B cell (primary cell): ENCODE measurements at regions not wholly inside any gene's neighbourhood (a gene's known extent, or its start where the extent isn't known, plus 50 kb on each side); places are given as distances from the start of the nearest gene placed in this dataset.

ENCODE experiments used
- ATAC-seq: fragments of 200-7000 bp; cut with Tn5 transposase; one replicate; pipeline ENCODE4 v1.10.0; 2021; ENCODE audit warnings: low read depth, mild to moderate bottlenecking, moderate number of reproducible peaks, moderate library complexity
- CTCF ChIA-PET: fragments of 350-600 bp; sonication (Branson Sonifier 250); formaldehyde crosslinking; loops from one replicate; lab custom pipeline; 2021; ENCODE audit warnings: antibody characterized with exemption, inconsistent platforms; lab: Charles Lee
- POLR2A ChIA-PET: fragments of 350-600 bp; sonication (Branson Sonifier 250); formaldehyde crosslinking; loops from one replicate; lab custom pipeline; 2021; ENCODE audit warnings: antibody characterized with exemption; lab: Charles Lee
- DNase-seq: peaks from one replicate; pipeline ENCODE4 v3.0.0; 2013
- H2AFZ ChIP-seq: 2 replicates; pipeline ENCODE4 v1.6.1; 2012; ENCODE audit warnings: mild to moderate bottlenecking, low read depth, low read length; ENCODE audit not compliant: insufficient read depth, poor library complexity, severe bottlenecking
- H3K27ac ChIP-seq, 2 donors: 1 replicate in 1 of 2; 2 replicates in 1 of 2; pipeline ENCODE4 v1.5.1; 2012 to 2013; ENCODE audit warnings: low read length in 2 of 2, mild to moderate bottlenecking in 2 of 2, moderate library complexity in 1 of 2
- H3K27me3 ChIP-seq, 4 experiments: fragments of 200-600 bp in 1 of 4; sonication (generic) in 1 of 4; replicated peaks in 1 of 4; 1 replicate in 2 of 4; 2 replicates in 2 of 4; pipeline versions ENCODE4 v1.6.1 to v1.7.0; 2013 to 2016; ENCODE audit warnings: low read length in 3 of 4, mild to moderate bottlenecking in 2 of 4, mixed read lengths in 1 of 4, moderate library complexity in 1 of 4; ENCODE audit not compliant: insufficient read depth in 4 of 4, control insufficient read depth in 3 of 4; ENCODE audit errors: control extremely low read depth in 1 of 4
- H3K36me3 ChIP-seq, 2 experiments: replicated peaks in 1 of 2; 1 replicate in 1 of 2; 2 replicates in 1 of 2; pipeline versions ENCODE4 v1.6.1 to v1.7.1; 2013; ENCODE audit warnings: low read length in 1 of 2; ENCODE audit not compliant: insufficient read depth in 2 of 2, control insufficient read depth in 1 of 2; ENCODE audit errors: control extremely low read depth in 1 of 2, extremely low read depth in 1 of 2
- H3K4me1 ChIP-seq, 2 donors: fragments of 200-600 bp in 1 of 2; sonication (generic) in 1 of 2; 1 replicate in 1 of 2; 2 replicates in 1 of 2; pipeline versions ENCODE4 v1.5.1 to v1.6.1; 2013 to 2017; ENCODE audit warnings: low read length in 2 of 2; ENCODE audit not compliant: control insufficient read depth in 2 of 2, insufficient read depth in 2 of 2
- H3K4me2 ChIP-seq: replicated peaks from 2 replicates; pipeline ENCODE3; 2012; ENCODE audit warnings: mild to moderate bottlenecking, low read depth, low read length; ENCODE audit not compliant: poor library complexity, severe bottlenecking
- H3K4me3 ChIP-seq, 5 experiments: fragments of 200-600 bp in 1 of 5; sonication (generic) in 1 of 5; 1 replicate in 3 of 5; 2 replicates in 2 of 5; pipeline versions ENCODE4 v1.5.1 to v1.7.0; 2011 to 2016; ENCODE audit warnings: low read length in 4 of 5, mild to moderate bottlenecking in 4 of 5, low read depth in 2 of 5, control low read depth in 1 of 5, moderate library complexity in 1 of 5; ENCODE audit not compliant: insufficient read depth in 1 of 5; ENCODE audit errors: control extremely low read depth in 1 of 5, extremely low read depth in 1 of 5
- H3K79me2 ChIP-seq: fragments of 200-600 bp; sonication (generic); one replicate; pipeline ENCODE4 v1.6.0; 2016; ENCODE audit warnings: low read length; ENCODE audit not compliant: control insufficient read depth, insufficient read depth
- H3K9ac ChIP-seq: fragments of 200-600 bp; sonication (generic); 2 replicates; pipeline ENCODE4 v1.6.1; 2017; ENCODE audit warnings: mild to moderate bottlenecking, low read length, moderate library complexity
- H3K9me3 ChIP-seq, 3 donors: one replicate each; pipeline versions ENCODE4 v1.6.1 to v1.7.1; 2013; ENCODE audit warnings: low read length in 2 of 3; ENCODE audit not compliant: control insufficient read depth in 2 of 3, insufficient read depth in 1 of 3; ENCODE audit errors: control extremely low read depth in 1 of 3
- H4K20me1 ChIP-seq: 2 replicates; pipeline ENCODE4 v1.6.0; 2012; ENCODE audit warnings: mild to moderate bottlenecking, low read length; ENCODE audit not compliant: insufficient read depth, control insufficient read depth, poor library complexity, severe bottlenecking
- H3K27ac Mint-ChIP-seq: one replicate; pipeline ENCODE4 v1.8.0; 2021; ENCODE audit warnings: mixed read lengths
- H3K27me3 Mint-ChIP-seq: one replicate; pipeline ENCODE4 v1.8.0; 2021; ENCODE audit warnings: mixed read lengths
- H3K4me1 Mint-ChIP-seq: one replicate; pipeline ENCODE4 v1.8.0; 2021; ENCODE audit warnings: mixed read lengths
- H3K4me3 Mint-ChIP-seq: one replicate; pipeline ENCODE4 v1.8.0; 2021; ENCODE audit warnings: mixed read lengths
- H3K9me3 Mint-ChIP-seq: one replicate; pipeline ENCODE4 v1.8.0; 2022; ENCODE audit warnings: mixed read lengths; ENCODE audit not compliant: insufficient read depth
- EZH2 ChIP-seq: IDR thresholded peaks from 2 replicates; pipeline ENCODE4 v1.6.1; 2012; ENCODE audit warnings: borderline replicate concordance, low read depth, mild to moderate bottlenecking, moderate library complexity, low read length; ENCODE audit not compliant: insufficient read depth, poor library complexity, severe bottlenecking
- WGBS: methylation state at CpG from one replicate; pipeline ENCODE4 v1.1.5; 2013; ENCODE audit warnings: missing lambda C conversion rate; ENCODE audit not compliant: insufficient coverage; 5-methylcytosine and 5-hydroxymethylcytosine counted together
- intact Hi-C: fragments of 100-400 bp; cut with micrococcal nuclease; formaldehyde crosslinking; loops from one replicate; pipeline ENCODE4 v1.10.0; 2022
- TF ChIP-seq, protein P1 (sequence below): fragments of 200-600 bp; IDR thresholded peaks from one replicate; pipeline ENCODE4 v1.8.0; 2022; ENCODE audit warnings: antibody characterized with exemption, mild to moderate bottlenecking

- Mint-ChIP-seq H3K27ac (no peak overlapping the region), H3K4me3 (no peak overlapping the region), H3K9me3 (no peaks in the 10 kb centered on the region), H3K27me3 (no peaks in the 10 kb centered on the region), H3K4me1 (no peaks in the 10 kb centered on the region)
- Histone ChIP-seq H4K20me1 (no peaks in the 10 kb centered on the region), H3K9ac (no peak overlapping the region), H3K4me2 (no peak overlapping the region), H3K36me3 (no peaks in the 10 kb centered on the region), H3K79me2 (no peaks in the 10 kb centered on the region), H2AFZ (peak overlapping the region; percentile 59), H3K27ac (no peak overlapping the region), H3K27me3 (no peaks in the 10 kb centered on the region), H3K9me3 (no peaks in the 10 kb centered on the region), H3K4me1 (no peaks in the 10 kb centered on the region), H3K4me3 (no peak overlapping the region)
- intact Hi-C loops: no loop called here
- ATAC-seq (no peak), DNase-seq (no peak)
- CTCF ChIA-PET: interaction anchor here (1.0 to 1.5 kb wide), 2 partner anchors 26 to 96 kb away, joined by 3 read pairs; no protein-coding TSS in a partner anchor
- WGBS: no CpG with 5 or more reads among the region's 1 CpG
- TF ChIP-seq EZH2: no peak
- TF ChIP-seq, protein P1, sequence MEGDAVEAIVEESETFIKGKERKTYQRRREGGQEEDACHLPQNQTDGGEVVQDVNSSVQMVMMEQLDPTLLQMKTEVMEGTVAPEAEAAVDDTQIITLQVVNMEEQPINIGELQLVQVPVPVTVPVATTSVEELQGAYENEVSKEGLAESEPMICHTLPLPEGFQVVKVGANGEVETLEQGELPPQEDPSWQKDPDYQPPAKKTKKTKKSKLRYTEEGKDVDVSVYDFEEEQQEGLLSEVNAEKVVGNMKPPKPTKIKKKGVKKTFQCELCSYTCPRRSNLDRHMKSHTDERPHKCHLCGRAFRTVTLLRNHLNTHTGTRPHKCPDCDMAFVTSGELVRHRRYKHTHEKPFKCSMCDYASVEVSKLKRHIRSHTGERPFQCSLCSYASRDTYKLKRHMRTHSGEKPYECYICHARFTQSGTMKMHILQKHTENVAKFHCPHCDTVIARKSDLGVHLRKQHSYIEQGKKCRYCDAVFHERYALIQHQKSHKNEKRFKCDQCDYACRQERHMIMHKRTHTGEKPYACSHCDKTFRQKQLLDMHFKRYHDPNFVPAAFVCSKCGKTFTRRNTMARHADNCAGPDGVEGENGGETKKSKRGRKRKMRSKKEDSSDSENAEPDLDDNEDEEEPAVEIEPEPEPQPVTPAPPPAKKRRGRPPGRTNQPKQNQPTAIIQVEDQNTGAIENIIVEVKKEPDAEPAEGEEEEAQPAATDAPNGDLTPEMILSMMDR: no peak
- POLR2A ChIA-PET: no interaction called here
These were observed 94.8 kb upstream of the TMPRSS15 start for GRCh38 chr21:18498431-18498830.

DNA sequence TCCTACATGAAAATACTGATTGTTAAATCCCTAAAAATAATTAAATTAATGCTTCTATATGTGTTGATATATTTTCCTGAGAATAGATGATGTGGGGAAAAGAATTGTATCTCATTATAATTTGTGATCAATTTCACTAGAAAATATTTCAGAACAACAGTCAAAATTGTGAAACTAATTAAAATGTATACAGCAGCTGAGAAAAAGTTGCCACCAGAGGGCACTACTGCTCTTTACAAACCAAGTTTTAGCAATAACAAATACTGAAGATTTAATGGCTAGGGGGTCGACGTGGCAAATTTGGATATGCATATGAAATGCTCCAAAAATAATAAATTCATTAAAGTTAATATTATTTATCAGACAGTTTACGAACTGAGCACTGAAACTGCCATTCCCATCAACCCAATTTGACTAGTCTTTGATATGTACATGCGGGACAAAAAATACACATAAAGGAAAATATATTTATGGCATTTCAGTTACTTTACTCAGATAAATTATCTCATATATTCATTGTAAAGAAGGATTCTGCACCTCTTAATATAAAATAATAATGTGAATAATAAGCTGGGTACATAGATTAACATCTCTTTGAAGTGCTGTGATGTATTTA is 96.3 kb upstream of the TMPRSS15 start:
- Histone ChIP-seq H3K9ac (no peak overlapping the region), H3K4me1 (no peaks in the 10 kb centered on the region), H3K4me3 (no peak overlapping the region), H3K79me2 (no peaks in the 10 kb centered on the region), H3K36me3 (no peaks in the 10 kb centered on the region), H3K27me3 (no peaks in the 10 kb centered on the region), H2AFZ (no peak overlapping the region), H4K20me1 (no peaks in the 10 kb centered on the region), H3K27ac (no peak overlapping the region), H3K9me3 (no peaks in the 10 kb centered on the region), H3K4me2 (no peak overlapping the region)
- POLR2A ChIA-PET: no interaction called here
- H3K4me3 Mint-ChIP-seq: no peak overlapping the region
- ATAC-seq (no peak), DNase-seq (peak; percentile 57)
- no peaks in the 10 kb centered on the region for H3K9me3 Mint-ChIP-seq
- H3K27me3 Mint-ChIP-seq: no peaks in the 10 kb centered on the region
- CTCF ChIA-PET: interaction anchor here (0.7 to 1.7 kb wide), 3 partner anchors 9 to 90 kb away, joined by 3 to 6 read pairs (median 4); no protein-coding TSS in a partner anchor
- H3K4me1 Mint-ChIP-seq: no peaks in the 10 kb centered on the region
- intact Hi-C loops: no loop called here
- no CpG with 5 or more reads among the region's 4 CpGs for WGBS
- H3K27ac Mint-ChIP-seq: no peak overlapping the region
- TF ChIP-seq, protein P1: peak; percentile 88
- TF ChIP-seq EZH2: no peak
